WERI-Rb-1 (cell line): ENCODE measurements at regions not wholly inside any gene's neighbourhood (a gene's known extent, or its start where the extent isn't known, plus 50 kb on each side); places are given as distances from the start of the nearest gene placed in this dataset.
A peak's percentile ranks its signal among the peaks of the same experiment; 100 is the strongest.

Experiments
- DNase-seq: peaks from one replicate; pipeline ENCODE4 v3.0.0-alpha.2; 2020
- H3K27ac ChIP-seq: fragments of 250-450 bp; sonication (Bioruptor Pico); 2 replicates; pipeline ENCODE4 v1.5.1; 2020; ENCODE audit warnings: mild to moderate bottlenecking, moderate library complexity
- H3K27me3 ChIP-seq: fragments of 250-450 bp; sonication (Bioruptor Pico); 2 replicates; pipeline ENCODE4 v1.5.1; 2021; ENCODE audit warnings: mild to moderate bottlenecking, low read depth, moderate library complexity; ENCODE audit not compliant: insufficient read depth, severe bottlenecking
- H3K36me3 ChIP-seq: fragments of 250-450 bp; sonication (Bioruptor Pico); 2 replicates; pipeline ENCODE4 v1.5.1; 2020; ENCODE audit warnings: mild to moderate bottlenecking, moderate library complexity
- H3K4me3 ChIP-seq: 2 replicates; pipeline ENCODE4 v1.5.1; 2011; ENCODE audit warnings: low read depth, mild to moderate bottlenecking, control low read depth, low read length
- H3K9me3 ChIP-seq: fragments of 250-450 bp; sonication (Bioruptor Pico); 2 replicates; pipeline ENCODE4 v1.5.1; 2021; ENCODE audit warnings: mild to moderate bottlenecking, moderate library complexity; ENCODE audit not compliant: severe bottlenecking
- TF ChIP-seq, protein P1 (sequence below): IDR thresholded peaks from 2 replicates; pipeline ENCODE4 v1.5.1; 2011; ENCODE audit warnings: low read depth, mild to moderate bottlenecking, control low read depth, inconsistent platforms, low read length

DNA sequence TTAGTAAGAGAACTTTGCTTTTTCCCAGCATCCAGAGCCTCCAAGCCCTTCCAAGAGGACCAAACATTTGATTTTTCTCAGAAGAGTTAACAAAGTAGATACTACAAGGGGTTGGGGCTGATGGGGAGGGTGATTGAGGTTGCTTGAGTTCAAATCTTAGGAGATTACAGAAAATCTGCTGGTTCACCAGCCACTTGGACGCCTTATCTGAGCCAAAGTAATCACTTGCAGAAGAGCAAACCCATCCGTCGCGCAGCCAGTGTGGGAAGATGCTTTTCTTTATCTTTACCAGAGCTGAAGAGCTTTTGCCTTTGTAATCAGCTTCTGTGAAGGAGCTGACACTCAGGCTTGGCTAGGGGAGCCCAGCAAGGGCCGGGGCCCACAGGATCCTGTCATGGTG lies 91.9 kb upstream of the CTTNBP2NL start:
- peak overlapping the region; percentile 77 for H3K27ac ChIP-seq
- H3K4me3 ChIP-seq: no peak overlapping the region; the same call in 1 of the 2 replicates
- H3K36me3 ChIP-seq: no peaks in the 10 kb centered on the region
- no peaks in the 10 kb centered on the region for H3K27me3 ChIP-seq
- TF ChIP-seq, protein P1, sequence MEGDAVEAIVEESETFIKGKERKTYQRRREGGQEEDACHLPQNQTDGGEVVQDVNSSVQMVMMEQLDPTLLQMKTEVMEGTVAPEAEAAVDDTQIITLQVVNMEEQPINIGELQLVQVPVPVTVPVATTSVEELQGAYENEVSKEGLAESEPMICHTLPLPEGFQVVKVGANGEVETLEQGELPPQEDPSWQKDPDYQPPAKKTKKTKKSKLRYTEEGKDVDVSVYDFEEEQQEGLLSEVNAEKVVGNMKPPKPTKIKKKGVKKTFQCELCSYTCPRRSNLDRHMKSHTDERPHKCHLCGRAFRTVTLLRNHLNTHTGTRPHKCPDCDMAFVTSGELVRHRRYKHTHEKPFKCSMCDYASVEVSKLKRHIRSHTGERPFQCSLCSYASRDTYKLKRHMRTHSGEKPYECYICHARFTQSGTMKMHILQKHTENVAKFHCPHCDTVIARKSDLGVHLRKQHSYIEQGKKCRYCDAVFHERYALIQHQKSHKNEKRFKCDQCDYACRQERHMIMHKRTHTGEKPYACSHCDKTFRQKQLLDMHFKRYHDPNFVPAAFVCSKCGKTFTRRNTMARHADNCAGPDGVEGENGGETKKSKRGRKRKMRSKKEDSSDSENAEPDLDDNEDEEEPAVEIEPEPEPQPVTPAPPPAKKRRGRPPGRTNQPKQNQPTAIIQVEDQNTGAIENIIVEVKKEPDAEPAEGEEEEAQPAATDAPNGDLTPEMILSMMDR: no peak
- peaks cover 3% of the 10 kb centered on the region for H3K9me3 ChIP-seq
- peak; percentile 85 for DNase-seq

DNA sequence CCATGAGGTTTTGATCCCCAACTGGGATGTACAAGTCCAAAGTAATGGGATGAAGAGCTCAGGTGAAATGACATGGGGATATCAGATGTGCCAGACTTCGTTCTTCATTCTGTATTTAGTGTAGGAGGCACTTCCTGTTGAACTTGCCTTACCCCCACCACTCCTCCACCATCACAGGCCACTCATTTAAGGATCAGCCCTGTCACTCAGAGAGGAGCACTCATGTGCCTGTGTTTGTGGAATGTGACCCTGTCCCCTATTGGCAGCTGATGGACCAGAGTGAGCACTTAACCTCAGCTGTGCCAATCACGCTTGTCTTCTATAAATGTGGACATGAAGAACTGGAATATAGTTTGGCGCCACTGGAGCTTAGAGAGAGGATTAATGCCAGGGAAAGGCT lies 91.4 kb upstream of the CTTNBP2NL start:
- Histone ChIP-seq H3K9me3 (no peaks in the 10 kb centered on the region), H3K27me3 (no peaks in the 10 kb centered on the region), H3K27ac (peak overlapping the region; percentile 77), H3K36me3 (no peaks in the 10 kb centered on the region), H3K4me3 (no peak overlapping the region; the same call in 1 of the 2 replicates)
- peak; percentile 49 for DNase-seq
- TF ChIP-seq, protein P1: no peak

DNA sequence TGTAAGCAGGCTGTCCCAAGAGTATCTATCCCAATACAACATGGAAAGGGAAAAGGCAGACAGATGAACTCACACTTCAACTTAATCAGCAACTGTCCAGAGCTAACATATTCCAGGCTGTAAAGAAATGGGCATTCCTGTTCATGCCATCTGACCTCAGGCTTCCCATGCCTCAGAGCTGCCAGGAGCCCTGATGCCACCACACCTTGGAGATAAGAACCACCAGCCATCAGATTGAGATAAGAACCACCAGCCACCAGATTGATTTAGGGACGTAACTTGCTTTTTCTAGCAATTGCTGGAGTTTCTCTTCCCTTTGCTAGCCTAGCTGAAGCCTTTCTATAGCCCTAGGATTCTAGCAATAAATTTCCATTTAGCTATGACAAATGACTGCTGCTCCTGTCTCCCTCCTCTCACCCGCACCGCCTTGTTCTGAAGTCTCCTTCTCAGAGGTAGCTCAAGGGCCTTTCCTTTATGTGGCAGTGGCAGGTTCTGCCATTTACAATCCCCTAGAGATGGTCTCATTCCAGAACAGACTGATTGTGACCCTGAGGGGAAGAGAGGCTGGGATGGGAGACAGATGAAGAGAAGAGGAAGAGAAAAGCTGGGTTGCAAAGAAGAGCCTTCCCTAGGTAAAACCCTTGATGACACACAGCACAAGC lies 88.0 kb upstream of the CTTNBP2NL start:
- Histone ChIP-seq H3K36me3 (no peaks in the 10 kb centered on the region), H3K27me3 (no peaks in the 10 kb centered on the region), H3K27ac (peak overlapping the region; percentile 25), H3K4me3 (no peak overlapping the region), H3K9me3 (no peaks in the 10 kb centered on the region)
- no peak for DNase-seq
- TF ChIP-seq, protein P1: no peak

DNA sequence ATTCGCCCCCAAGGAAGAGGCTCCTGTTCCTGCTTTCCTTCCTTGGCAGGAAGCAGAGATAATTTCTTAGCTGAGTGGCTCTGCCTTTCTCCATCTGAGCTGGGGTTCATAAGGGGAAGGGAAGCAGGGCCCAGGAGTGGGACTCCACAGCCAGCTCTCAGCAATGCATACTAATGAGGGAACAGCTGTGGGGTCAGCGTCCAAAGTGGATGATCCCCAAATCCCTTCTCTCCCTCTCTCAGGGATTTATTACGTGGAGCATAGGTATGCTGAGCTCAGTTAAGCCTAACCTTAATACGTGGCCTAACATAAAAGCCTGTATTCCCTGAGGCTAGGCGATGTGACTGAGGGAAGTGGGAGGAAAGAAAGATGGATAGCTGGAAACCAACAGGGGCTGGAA lies 87.3 kb upstream of the CTTNBP2NL start:
- no peaks in the 10 kb centered on the region for H3K27me3 ChIP-seq
- TF ChIP-seq, protein P1: no peak

DNA sequence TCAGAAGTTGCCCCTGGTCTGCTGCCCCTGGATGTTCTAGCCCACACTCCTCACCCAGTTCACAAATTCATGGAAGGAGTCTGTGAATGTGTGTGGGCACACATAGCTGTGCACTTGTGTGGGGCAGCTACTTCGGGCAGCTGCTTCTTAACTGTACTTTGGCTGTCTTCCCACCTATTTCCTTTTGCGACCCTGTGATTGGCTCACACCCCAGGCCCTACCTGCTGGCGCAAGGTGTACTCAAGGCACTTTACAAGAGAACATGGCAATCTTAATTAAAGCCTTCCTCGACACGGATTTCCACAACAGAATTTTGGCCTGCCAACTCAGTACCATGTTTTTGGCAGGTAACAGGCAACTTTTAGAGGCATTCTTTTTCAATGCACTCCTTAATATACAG lies 86.5 kb upstream of the CTTNBP2NL start:
- no peaks in the 10 kb centered on the region for H3K9me3 ChIP-seq
- H3K27me3 ChIP-seq: no peaks in the 10 kb centered on the region
- H3K4me3 ChIP-seq: no peak overlapping the region
- no peaks in the 10 kb centered on the region for H3K36me3 ChIP-seq
- DNase-seq: no peak
- H3K27ac ChIP-seq: no peak overlapping the region
- TF ChIP-seq, protein P1: no peak

More for the DNA sequence above, 87.3 kb upstream of the CTTNBP2NL start:
- Histone ChIP-seq H3K27ac (peak overlapping the region; percentile 25), H3K9me3 (no peaks in the 10 kb centered on the region), H3K36me3 (no peaks in the 10 kb centered on the region), H3K4me3 (no peak overlapping the region)
- DNase-seq: peak; percentile 77

DNA sequence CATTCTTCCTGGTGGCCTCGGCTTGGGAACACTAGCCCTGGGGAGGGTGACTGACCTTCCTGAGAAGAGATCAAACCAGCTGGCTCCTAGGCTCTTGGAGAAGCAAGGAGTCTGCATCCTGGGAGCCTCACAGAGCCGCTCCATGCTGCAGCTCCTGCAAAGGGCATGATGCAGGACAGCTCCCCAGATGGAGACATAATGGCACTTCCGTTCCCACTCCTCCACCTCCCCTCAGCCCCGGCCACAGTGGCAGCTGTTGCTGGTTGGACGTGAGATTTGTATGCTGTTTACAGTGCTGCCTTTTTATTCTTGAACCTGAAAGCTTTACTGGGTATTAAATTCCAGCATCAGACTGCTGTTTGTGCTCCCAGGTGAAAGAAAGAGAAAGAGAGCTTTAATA lies 83.7 kb upstream of the CTTNBP2NL start:
- peak; percentile 53 for DNase-seq
- Histone ChIP-seq H3K36me3 (no peaks in the 10 kb centered on the region), H3K27me3 (no peaks in the 10 kb centered on the region), H3K4me3 (no peak overlapping the region), H3K27ac (peak overlapping the region; percentile 32), H3K9me3 (no peaks in the 10 kb centered on the region)
- TF ChIP-seq, protein P1: no peak
